GM12878 (cell line): ENCODE measurements at regions not wholly inside any gene's neighbourhood (a gene's known extent, or its start where the extent isn't known, plus 50 kb on each side); places are given as distances from the start of the nearest gene placed in this dataset.

Source experiments
- ATAC-seq: fragments of 200-7000 bp; cut with Tn5 transposase; 3 replicates; pipeline ENCODE4 v1.9.1; 2020; ENCODE audit warnings: mild to moderate bottlenecking, moderate library complexity
- BruUV-seq: library from RNA; stranded (reverse); fragments of 400-500 nt; replicated peaks from 2 replicates; lab custom pipeline; 2021; lab: Mats Ljungman, UMichigan
- CTCF ChIA-PET: fragments of 300-600 bp; sonication (Branson Sonifier 250); formaldehyde crosslinking; extraction: SDS; loops from one replicate; lab custom pipeline; 2021; ENCODE audit warnings: inconsistent platforms; lab: Yijun Ruan, JAX
- POLR2A ChIA-PET: fragments of 350-600 bp; formaldehyde crosslinking; extraction: SDS; loops from one replicate; lab custom pipeline; 2021; ENCODE audit warnings: inconsistent platforms; lab: Charles Lee
- RAD21 ChIA-PET: fragments of 300-600 bp; sonication (Branson Sonifier 250); formaldehyde crosslinking; loops from one replicate; lab custom pipeline; 2023; ENCODE audit warnings: antibody characterized with exemption; ENCODE audit not compliant: unreplicated experiment; lab: Charles Lee
- SMC1A ChIA-PET: fragments of 300-600 bp; sonication (Branson Sonifier 250); formaldehyde crosslinking; loops from one replicate; lab custom pipeline; 2023; ENCODE audit not compliant: unreplicated experiment, uncharacterized antibody; lab: Charles Lee
- DNase-seq: peaks from one replicate; pipeline ENCODE4 v3.0.0-alpha.2; 2011; ENCODE audit warnings: low read depth, low spot score
- FAIRE-seq: peaks from 3 replicates; lab custom pipeline; 2011; peaks lifted over from hg19 to GRCh38; lab: Jason Lieb, UNC
- H2AFZ ChIP-seq: 2 replicates; pipeline ENCODE4 v1.6.0; 2011; ENCODE audit warnings: low read depth, low read length, control low read depth; ENCODE audit not compliant: control insufficient read depth
- H3K27ac ChIP-seq: 2 replicates; pipeline ENCODE4 v1.5.1; 2011; ENCODE audit warnings: control low read depth; ENCODE audit not compliant: control insufficient read depth, insufficient read depth
- H3K27me3 ChIP-seq, 2 experiments: replicated peaks in 1 of 2; 2 replicates each; pipeline versions ENCODE4 v1.6.0 to v1.6.1; 2011; ENCODE audit warnings: low read length in 1 of 2; ENCODE audit not compliant: control insufficient read depth in 2 of 2, insufficient read depth in 2 of 2
- H3K36me3 ChIP-seq, 2 experiments: 2 replicates each; pipeline ENCODE4 v1.5.1; 2011; ENCODE audit warnings: low read length in 1 of 2; ENCODE audit not compliant: control insufficient read depth in 2 of 2, insufficient read depth in 2 of 2
- H3K4me1 ChIP-seq: 2 replicates; pipeline ENCODE4 v1.6.1; 2011; ENCODE audit warnings: mild to moderate bottlenecking, low read length, moderate library complexity, mixed read lengths; ENCODE audit not compliant: control insufficient read depth, insufficient read depth
- H3K4me2 ChIP-seq: 2 replicates; pipeline ENCODE4 v1.6.0; 2011; ENCODE audit warnings: control low read depth; ENCODE audit not compliant: control insufficient read depth, insufficient read depth
- H3K4me3 ChIP-seq: fragments of 200-600 bp; sonication (generic); 2 replicates; pipeline ENCODE4 v1.5.1; 2016
- H3K79me2 ChIP-seq: 2 replicates; pipeline ENCODE4 v1.6.0; 2011; ENCODE audit warnings: low read length; ENCODE audit not compliant: control insufficient read depth, insufficient read depth
- H3K9ac ChIP-seq: 2 replicates; pipeline ENCODE4 v1.8.0; 2011; ENCODE audit warnings: low read length, control low read depth, mixed read lengths; ENCODE audit not compliant: control insufficient read depth, insufficient read depth
- H3K9me3 ChIP-seq: replicated peaks from 3 replicates; pipeline ENCODE4 v1.5.1; 2011; ENCODE audit warnings: mild to moderate bottlenecking, low read length; ENCODE audit not compliant: control insufficient read depth, insufficient read depth
- H4K20me1 ChIP-seq: 2 replicates; pipeline ENCODE4 v1.6.0; 2011; ENCODE audit not compliant: control insufficient read depth, insufficient read depth
- CHD1 ChIP-seq: IDR thresholded peaks from 2 replicates; pipeline ENCODE4 v1.6.1; 2012; ENCODE audit warnings: low read depth, low read length, improper control_type of control experiment
- DPF2 ChIP-seq: fragments of 450-650 bp; IDR thresholded peaks from 2 replicates; pipeline ENCODE4 v1.6.1; 2017; ENCODE audit warnings: mild to moderate bottlenecking
- HCFC1 ChIP-seq: fragments of 150-350 bp; IDR thresholded peaks from 2 replicates; pipeline ENCODE4 v1.6.1; 2014; ENCODE audit warnings: low read length
- KLF5 ChIP-seq: fragments of 450-650 bp; IDR thresholded peaks from 2 replicates; pipeline ENCODE4 v1.6.1; 2014; ENCODE audit warnings: mild to moderate bottlenecking; ENCODE audit not compliant: partially characterized antibody
- RBBP5 ChIP-seq: fragments of 200-600 bp; sonication (generic); conservative IDR thresholded peaks from 2 replicates; pipeline ENCODE4 v1.6.1; 2016
- RELA ChIP-seq: fragments of 450-650 bp; IDR thresholded peaks from 2 replicates; pipeline ENCODE4 v1.8.0; 2014; ENCODE audit warnings: borderline replicate concordance; ENCODE audit not compliant: partially characterized antibody
- TARDBP ChIP-seq: IDR thresholded peaks from 2 replicates; pipeline ENCODE4 v1.6.1; 2016; ENCODE audit warnings: borderline replicate concordance
- YBX1 ChIP-seq: fragments of 450-650 bp; IDR thresholded peaks from 2 replicates; pipeline ENCODE4 v1.6.1; 2016; ENCODE audit warnings: antibody characterized with exemption
- ZBTB33 ChIP-seq: fragments of 450-650 bp; IDR thresholded peaks from 2 replicates; pipeline ENCODE4 v1.6.1; 2017; ENCODE audit warnings: mild to moderate bottlenecking
- ZNF274 ChIP-seq: IDR thresholded peaks from one replicate; pipeline ENCODE4 v1.8.0; 2011; ENCODE audit not compliant: insufficient read length, insufficient read depth
- WGBS: methylation state at CpG from one replicate; pipeline ENCODE4 v1.1.6; 2016; ENCODE audit warnings: low lambda C conversion rate; ENCODE audit not compliant: insufficient replicate concordance, insufficient coverage; ENCODE audit errors: missing lambda C conversion rate; 5-methylcytosine and 5-hydroxymethylcytosine counted together
- in situ Hi-C: fragments of 300-500 bp; cut with MboI; formaldehyde crosslinking; loops from 9 replicates; pipeline ENCODE4 v1.14.3; 2018; ENCODE audit warnings: mixed read lengths
- intact Hi-C: fragments of 100-400 bp; cut with micrococcal nuclease; formaldehyde crosslinking; loops from one replicate; pipeline ENCODE4 v1.14.2; 2022; ENCODE audit not compliant: unreplicated experiment

- ChIA-PET RAD21 (no interaction called here), CTCF (no interaction called here), SMC1A (no interaction called here), POLR2A (no interaction called here)
- FAIRE-seq = no peak
- Histone ChIP-seq H3K4me3 (no peak overlapping the region), H3K27ac (no peak overlapping the region), H3K4me1 (no peaks in the 10 kb centered on the region), H3K9ac (no peak overlapping the region), H3K79me2 (no peaks in the 10 kb centered on the region), H2AFZ (no peak overlapping the region), H3K36me3 (no peaks in the 10 kb centered on the region), H3K9me3 (no peaks in the 10 kb centered on the region), H3K4me2 (no peak overlapping the region), H3K27me3 (peaks cover 0 to 7% of the 10 kb centered on the region in 2 experiments; a peak in 2 of 4 replicates), H4K20me1 (no peaks in the 10 kb centered on the region)
- no peak for ATAC-seq
- in situ Hi-C loops (no loop called here), intact Hi-C loops (no loop called here)
- DNase-seq = no peak
- TF ChIP-seq HCFC1 (no peak), RELA (no peak), RBBP5 (no peak), YBX1 (no peak), DPF2 (no peak), ZNF274 (no peak)
- WGBS = 28% methylated on average over 4 of the region's 4 CpGs
- BruUV-seq = no TSS peak
Measured at GRCh38 chr20:40771308-40771610, 82.2 kb upstream of the MAFB start.

GRCh38 chr20:40771848-40772511 lies 82.9 kb upstream of the MAFB start:
- TF ChIP-seq KLF5 = no peak
- no peak for TF ChIP-seq ZBTB33
- TF ChIP-seq RBBP5 = no peak
- no peak for TF ChIP-seq CHD1
- TF ChIP-seq TARDBP = no peak
- WGBS = 15% methylated on average over 7 of the region's 7 CpGs
- in situ Hi-C loops (no loop called here), intact Hi-C loops (no loop called here)
- Histone ChIP-seq H3K79me2 (no peaks in the 10 kb centered on the region), H3K27ac (no peak overlapping the region), H3K27me3 (peaks cover 0 to 7% of the 10 kb centered on the region in 2 experiments; a peak in 2 of 4 replicates), H4K20me1 (no peaks in the 10 kb centered on the region), H3K4me3 (no peak overlapping the region), H3K9me3 (no peaks in the 10 kb centered on the region), H2AFZ (no peak overlapping the region), H3K9ac (no peak overlapping the region), H3K36me3 (no peaks in the 10 kb centered on the region), H3K4me1 (no peaks in the 10 kb centered on the region), H3K4me2 (no peak overlapping the region)
- no peak for DNase-seq
- SMC1A ChIA-PET = no interaction called here
- POLR2A ChIA-PET = interaction anchor here (0.7 kb wide), 1 partner anchor 614 kb away, joined by 3 read pairs; no protein-coding TSS in a partner anchor
- no peak for FAIRE-seq
- RAD21 ChIA-PET = no interaction called here
- CTCF ChIA-PET = no interaction called here
- no peak for ATAC-seq
- BruUV-seq = no TSS peak
